B cell (primary cell): ENCODE measurements at regions not wholly inside any gene's neighbourhood (a gene's known extent, or its start where the extent isn't known, plus 50 kb on each side); places are given as distances from the start of the nearest gene placed in this dataset.
"Not testable (repeated sequence)": the region's sequence is repeated elsewhere in the genome, so short reads cannot be mapped to it uniquely, and the experiment has no call there.

Source experiments
- ATAC-seq: fragments of 200-7000 bp; cut with Tn5 transposase; one replicate; pipeline ENCODE4 v1.10.0; 2021; ENCODE audit warnings: low read depth, mild to moderate bottlenecking, moderate number of reproducible peaks, moderate library complexity
- CTCF ChIA-PET: fragments of 350-600 bp; sonication (Branson Sonifier 250); formaldehyde crosslinking; loops from one replicate; lab custom pipeline; 2021; ENCODE audit warnings: antibody characterized with exemption, inconsistent platforms; lab: Charles Lee
- POLR2A ChIA-PET: fragments of 350-600 bp; sonication (Branson Sonifier 250); formaldehyde crosslinking; loops from one replicate; lab custom pipeline; 2021; ENCODE audit warnings: antibody characterized with exemption; lab: Charles Lee
- DNase-seq: peaks from one replicate; pipeline ENCODE4 v3.0.0; 2013
- H2AFZ ChIP-seq: 2 replicates; pipeline ENCODE4 v1.6.1; 2012; ENCODE audit warnings: mild to moderate bottlenecking, low read depth, low read length; ENCODE audit not compliant: insufficient read depth, poor library complexity, severe bottlenecking
- H3K27ac ChIP-seq, 2 donors: 1 replicate in 1 of 2; 2 replicates in 1 of 2; pipeline ENCODE4 v1.5.1; 2012 to 2013; ENCODE audit warnings: low read length in 2 of 2, mild to moderate bottlenecking in 2 of 2, moderate library complexity in 1 of 2
- H3K27me3 ChIP-seq, 4 experiments: fragments of 200-600 bp in 1 of 4; sonication (generic) in 1 of 4; replicated peaks in 1 of 4; 1 replicate in 2 of 4; 2 replicates in 2 of 4; pipeline versions ENCODE4 v1.6.1 to v1.7.0; 2013 to 2016; ENCODE audit warnings: low read length in 3 of 4, mild to moderate bottlenecking in 2 of 4, mixed read lengths in 1 of 4, moderate library complexity in 1 of 4; ENCODE audit not compliant: insufficient read depth in 4 of 4, control insufficient read depth in 3 of 4; ENCODE audit errors: control extremely low read depth in 1 of 4
- H3K36me3 ChIP-seq, 2 experiments: replicated peaks in 1 of 2; 1 replicate in 1 of 2; 2 replicates in 1 of 2; pipeline versions ENCODE4 v1.6.1 to v1.7.1; 2013; ENCODE audit warnings: low read length in 1 of 2; ENCODE audit not compliant: insufficient read depth in 2 of 2, control insufficient read depth in 1 of 2; ENCODE audit errors: control extremely low read depth in 1 of 2, extremely low read depth in 1 of 2
- H3K4me1 ChIP-seq, 2 donors: fragments of 200-600 bp in 1 of 2; sonication (generic) in 1 of 2; 1 replicate in 1 of 2; 2 replicates in 1 of 2; pipeline versions ENCODE4 v1.5.1 to v1.6.1; 2013 to 2017; ENCODE audit warnings: low read length in 2 of 2; ENCODE audit not compliant: control insufficient read depth in 2 of 2, insufficient read depth in 2 of 2
- H3K4me2 ChIP-seq: replicated peaks from 2 replicates; pipeline ENCODE3; 2012; ENCODE audit warnings: mild to moderate bottlenecking, low read depth, low read length; ENCODE audit not compliant: poor library complexity, severe bottlenecking
- H3K4me3 ChIP-seq, 5 experiments: fragments of 200-600 bp in 1 of 5; sonication (generic) in 1 of 5; 1 replicate in 3 of 5; 2 replicates in 2 of 5; pipeline versions ENCODE4 v1.5.1 to v1.7.0; 2011 to 2016; ENCODE audit warnings: low read length in 4 of 5, mild to moderate bottlenecking in 4 of 5, low read depth in 2 of 5, control low read depth in 1 of 5, moderate library complexity in 1 of 5; ENCODE audit not compliant: insufficient read depth in 1 of 5; ENCODE audit errors: control extremely low read depth in 1 of 5, extremely low read depth in 1 of 5
- H3K79me2 ChIP-seq: fragments of 200-600 bp; sonication (generic); one replicate; pipeline ENCODE4 v1.6.0; 2016; ENCODE audit warnings: low read length; ENCODE audit not compliant: control insufficient read depth, insufficient read depth
- H3K9ac ChIP-seq: fragments of 200-600 bp; sonication (generic); 2 replicates; pipeline ENCODE4 v1.6.1; 2017; ENCODE audit warnings: mild to moderate bottlenecking, low read length, moderate library complexity
- H3K9me3 ChIP-seq, 3 donors: one replicate each; pipeline versions ENCODE4 v1.6.1 to v1.7.1; 2013; ENCODE audit warnings: low read length in 2 of 3; ENCODE audit not compliant: control insufficient read depth in 2 of 3, insufficient read depth in 1 of 3; ENCODE audit errors: control extremely low read depth in 1 of 3
- H4K20me1 ChIP-seq: 2 replicates; pipeline ENCODE4 v1.6.0; 2012; ENCODE audit warnings: mild to moderate bottlenecking, low read length; ENCODE audit not compliant: insufficient read depth, control insufficient read depth, poor library complexity, severe bottlenecking
- H3K27ac Mint-ChIP-seq: one replicate; pipeline ENCODE4 v1.8.0; 2021; ENCODE audit warnings: mixed read lengths
- H3K27me3 Mint-ChIP-seq: one replicate; pipeline ENCODE4 v1.8.0; 2021; ENCODE audit warnings: mixed read lengths
- H3K4me1 Mint-ChIP-seq: one replicate; pipeline ENCODE4 v1.8.0; 2021; ENCODE audit warnings: mixed read lengths
- H3K4me3 Mint-ChIP-seq: one replicate; pipeline ENCODE4 v1.8.0; 2021; ENCODE audit warnings: mixed read lengths
- H3K9me3 Mint-ChIP-seq: one replicate; pipeline ENCODE4 v1.8.0; 2022; ENCODE audit warnings: mixed read lengths; ENCODE audit not compliant: insufficient read depth
- WGBS: methylation state at CpG from one replicate; pipeline ENCODE4 v1.1.5; 2013; ENCODE audit warnings: missing lambda C conversion rate; ENCODE audit not compliant: insufficient coverage; 5-methylcytosine and 5-hydroxymethylcytosine counted together
- intact Hi-C: fragments of 100-400 bp; cut with micrococcal nuclease; formaldehyde crosslinking; loops from one replicate; pipeline ENCODE4 v1.10.0; 2022

GRCh38 chr15:101945896-101946295 lies 133.9 kb downstream of the OR4F15 start:
- H3K27me3 ChIP-seq, H3K4me2 ChIP-seq, H3K4me1 ChIP-seq, H2AFZ ChIP-seq, H3K79me2 ChIP-seq, H3K27ac Mint-ChIP-seq, H3K9me3 ChIP-seq, CTCF ChIA-PET, POLR2A ChIA-PET, H3K36me3 ChIP-seq, DNase-seq, ATAC-seq, H4K20me1 ChIP-seq, H3K4me3 ChIP-seq, H3K27ac ChIP-seq, intact Hi-C loops, H3K9me3 Mint-ChIP-seq, H3K4me3 Mint-ChIP-seq, H3K27me3 Mint-ChIP-seq, H3K4me1 Mint-ChIP-seq, H3K9ac ChIP-seq: not testable (repeated sequence)
- no CpG with 5 or more reads among the region's 2 CpGs for WGBS

DNA sequence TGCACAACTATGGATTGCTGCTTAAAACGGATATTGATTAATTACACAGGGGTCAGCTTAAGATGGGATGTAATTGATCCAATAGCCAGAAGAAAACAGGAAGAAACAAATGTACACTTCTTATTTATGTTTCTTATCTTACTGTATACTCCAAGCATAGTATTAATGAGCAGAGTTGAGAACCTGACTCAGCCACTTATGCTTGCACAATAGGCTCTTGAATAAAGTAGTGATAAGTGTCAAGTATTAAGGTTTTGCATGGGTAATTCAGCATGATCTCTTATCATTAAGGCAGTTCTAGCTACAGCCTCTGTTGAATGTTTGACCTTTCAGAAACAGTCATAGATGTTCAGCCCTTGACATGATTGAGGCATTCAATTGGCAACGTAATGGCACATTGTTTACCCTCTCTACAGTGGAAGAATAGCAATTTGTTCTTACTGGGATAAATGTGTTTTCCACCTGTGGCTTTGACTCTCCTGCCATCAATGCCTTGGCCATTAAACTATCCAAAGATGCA lies 136.5 kb downstream of the OR4F15 start:
- CTCF ChIA-PET, DNase-seq, H3K9me3 Mint-ChIP-seq, H3K27ac Mint-ChIP-seq, H3K36me3 ChIP-seq, H3K79me2 ChIP-seq, H3K4me2 ChIP-seq, H3K9ac ChIP-seq, H3K4me1 ChIP-seq, H3K27me3 Mint-ChIP-seq, H3K4me3 ChIP-seq, H3K4me3 Mint-ChIP-seq, POLR2A ChIA-PET, H3K27me3 ChIP-seq, H4K20me1 ChIP-seq, ATAC-seq, H2AFZ ChIP-seq, H3K27ac ChIP-seq, H3K4me1 Mint-ChIP-seq, intact Hi-C loops, H3K9me3 ChIP-seq: not testable (repeated sequence)
- no CpG with 5 or more reads among the region's 2 CpGs for WGBS

- ATAC-seq, H3K27me3 Mint-ChIP-seq, H3K9ac ChIP-seq, H3K4me1 ChIP-seq, H3K4me2 ChIP-seq, H2AFZ ChIP-seq, H3K4me3 Mint-ChIP-seq, H3K36me3 ChIP-seq, intact Hi-C loops, H3K79me2 ChIP-seq, H4K20me1 ChIP-seq, H3K9me3 Mint-ChIP-seq, H3K4me3 ChIP-seq, CTCF ChIA-PET, DNase-seq, H3K27me3 ChIP-seq, H3K9me3 ChIP-seq, POLR2A ChIA-PET, H3K27ac Mint-ChIP-seq, H3K27ac ChIP-seq, H3K4me1 Mint-ChIP-seq: not testable (repeated sequence)
- no CpG with 5 or more reads among the region's 1 CpG for WGBS
Observed at GRCh38 chr15:101949380-101950065, 137.5 kb downstream of the OR4F15 start.

GRCh38 chr15:101953993-101954392 lies 142.0 kb downstream of the OR4F15 start:
- WGBS: no CpG with 5 or more reads among the region's 7 CpGs
- CTCF ChIA-PET, H3K9ac ChIP-seq: not testable (repeated sequence)

More at GRCh38 chr15:101953993-101954392, 142.0 kb downstream of the OR4F15 start:
- H2AFZ ChIP-seq, H3K9me3 Mint-ChIP-seq, H3K36me3 ChIP-seq, DNase-seq, H3K79me2 ChIP-seq, H3K9me3 ChIP-seq, POLR2A ChIA-PET, H3K4me3 ChIP-seq, H3K27me3 ChIP-seq, H4K20me1 ChIP-seq, H3K4me2 ChIP-seq, H3K4me1 Mint-ChIP-seq, H3K27me3 Mint-ChIP-seq, H3K4me1 ChIP-seq, H3K27ac Mint-ChIP-seq, H3K4me3 Mint-ChIP-seq, H3K27ac ChIP-seq, ATAC-seq, intact Hi-C loops: not testable (repeated sequence)
